ENCODE measurements at regions not wholly inside any gene's neighbourhood (a gene's known extent, or its start where the extent isn't known, plus 50 kb on each side); places are given as distances from the start of the nearest gene placed in this dataset.

DNA sequence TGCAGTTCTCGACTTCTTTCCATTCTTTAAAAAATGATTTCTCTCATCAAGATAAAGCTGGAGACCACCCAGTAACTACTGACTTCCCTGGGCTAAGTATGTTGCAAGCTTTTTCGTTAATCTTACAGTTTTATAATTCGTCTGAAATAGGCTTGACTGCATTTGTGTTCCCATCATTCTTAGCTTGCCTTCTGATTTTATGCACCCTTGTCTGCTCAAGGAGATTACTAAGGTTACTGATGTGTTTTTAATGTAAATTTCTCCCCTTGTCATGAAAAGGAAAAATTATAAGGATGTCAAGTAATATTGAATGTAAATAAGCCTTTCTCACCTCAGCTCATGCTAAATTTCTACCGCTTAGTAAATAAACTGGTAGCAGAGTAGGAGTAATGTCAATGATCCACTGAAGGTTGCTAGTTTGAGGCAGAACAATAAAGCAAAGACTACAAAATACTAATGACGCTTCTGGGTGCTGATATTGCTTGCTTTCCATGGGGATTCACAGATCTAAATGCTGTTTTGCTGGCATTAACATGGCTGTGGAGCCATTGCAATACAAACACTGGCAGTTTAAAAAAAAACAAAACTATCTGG lies 91.9 kb upstream of the CDH20 start (continued):
- TF ChIP-seq, protein P1, sequence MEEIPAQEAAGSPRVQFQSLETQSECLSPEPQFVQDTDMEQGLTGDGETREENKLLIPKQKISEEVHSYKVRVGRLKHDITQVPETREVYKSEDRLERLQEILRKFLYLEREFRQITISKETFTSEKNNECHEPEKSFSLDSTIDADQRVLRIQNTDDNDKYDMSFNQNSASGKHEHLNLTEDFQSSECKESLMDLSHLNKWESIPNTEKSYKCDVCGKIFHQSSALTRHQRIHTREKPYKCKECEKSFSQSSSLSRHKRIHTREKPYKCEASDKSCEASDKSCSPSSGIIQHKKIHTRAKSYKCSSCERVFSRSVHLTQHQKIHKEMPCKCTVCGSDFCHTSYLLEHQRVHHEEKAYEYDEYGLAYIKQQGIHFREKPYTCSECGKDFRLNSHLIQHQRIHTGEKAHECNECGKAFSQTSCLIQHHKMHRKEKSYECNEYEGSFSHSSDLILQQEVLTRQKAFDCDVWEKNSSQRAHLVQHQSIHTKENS (CRISPR knock-in tag; IDR thresholded peaks at IDR 0.05), result no peak
- TF ChIP-seq XRCC4 (IDR thresholded peaks at IDR 0.05; ENCODE audit: extremely low read depth, insufficient read depth, insufficient read length), result no peak
- TF ChIP-seq ZNF561 (CRISPR knock-in tag; conservative IDR thresholded peaks at IDR 0.05), result no peak
- TF ChIP-seq ZNF134 (CRISPR knock-in tag; conservative IDR thresholded peaks at IDR 0.05), result no peak

DNA sequence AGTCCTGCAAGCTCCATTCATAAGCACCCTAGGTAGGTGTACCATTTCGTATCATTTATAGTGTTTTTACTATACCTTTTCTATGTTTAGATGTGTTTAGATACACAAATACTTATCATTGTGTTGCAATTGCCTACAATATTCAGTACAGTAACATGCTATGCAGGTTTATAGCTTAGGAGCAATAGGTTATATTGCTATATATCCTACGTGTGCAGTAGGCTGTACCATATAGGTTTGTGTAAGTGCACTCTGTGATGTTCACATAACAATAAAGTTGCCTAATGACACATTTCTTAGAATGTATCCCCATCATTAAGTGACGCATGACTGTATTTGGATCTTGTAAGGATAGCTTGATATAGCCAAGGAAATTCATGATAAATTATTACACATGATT lies 88.6 kb upstream of the CDH20 start:
- 0% methylated on average over 3 of the region's 3 CpGs for WGBS (ENCODE audit: insufficient coverage, low coverage, missing lambda C conversion rate)
- Histone ChIP-seq H3K9me1 (ENCODE audit: control insufficient read depth, insufficient read depth, low read length) (no peaks in the 10 kb centered on the region), H3K4me1 (replicated peaks in 1 of 2; ENCODE audit: control insufficient read depth in 2 of 2, insufficient read depth in 2 of 2, low read length in 2 of 2) (no peaks in the 10 kb centered on the region), H3K79me2 (ENCODE audit: control insufficient read depth, insufficient read depth, low read length) (no peaks in the 10 kb centered on the region), H3K9me3 (replicated peaks; ENCODE audit: control insufficient read depth, insufficient read depth, low read depth, low read length) (no peaks in the 10 kb centered on the region), H2AFZ (ENCODE audit: low read depth, low read length) (no peak overlapping the region), H3K27me3 (ENCODE audit: control insufficient read depth in 2 of 2, insufficient read depth in 2 of 2, low read length in 2 of 2) (no peaks in the 10 kb centered on the region), H3K4me3 (no peak overlapping the region), H3K4me2 (ENCODE audit: insufficient read depth, low read length) (no peak overlapping the region), H3K36me3 (ENCODE audit: control insufficient read depth, insufficient read depth, low read length) (no peaks in the 10 kb centered on the region), H3K27ac (ENCODE audit: extremely low read depth, low read depth, low read length) (no peak overlapping the region), H3K9ac (ENCODE audit: insufficient read depth in 1 of 2, low read depth in 2 of 2, low read length in 2 of 2) (no peak overlapping the region), H4K20me1 (replicated peaks; ENCODE audit: control insufficient read depth, insufficient read depth, low read length) (no peaks in the 10 kb centered on the region)
- intact Hi-C loops (cut with micrococcal nuclease) (no loop called here), in situ Hi-C loops (cut with MboI) (no loop called here)
- DNase-seq (ENCODE audit: extremely low read depth in 1 of 4, low spot score in 3 of 4) (no peak), FAIRE-seq (no peak), ATAC-seq (no peak)
- POLR2A ChIA-PET, result no interaction called here
- BruUV-seq (replicated peaks), result no TSS peak
- CTCF ChIA-PET (ENCODE audit: low intra/inter-chr PET ratio), result no interaction called here
- no peak for TF ChIP-seq SUPT5H (IDR thresholded peaks at IDR 0.05)
- TF ChIP-seq ZNF785 (CRISPR knock-in tag; IDR thresholded peaks at IDR 0.05), result no peak
- no peak for TF ChIP-seq CC2D1A (IDR thresholded peaks at IDR 0.05)
- TF ChIP-seq PTBP1 (IDR thresholded peaks at IDR 0.05; ENCODE audit: low read depth, low read length), result no peak
- TF ChIP-seq ZBTB7A (IDR thresholded peaks at IDR 0.05; ENCODE audit: borderline replicate concordance, control insufficient read depth, low read depth, low read length), result no peak
- TF ChIP-seq HDAC1 (IDR thresholded peaks at IDR 0.05), result no peak
- TF ChIP-seq, protein P2, sequence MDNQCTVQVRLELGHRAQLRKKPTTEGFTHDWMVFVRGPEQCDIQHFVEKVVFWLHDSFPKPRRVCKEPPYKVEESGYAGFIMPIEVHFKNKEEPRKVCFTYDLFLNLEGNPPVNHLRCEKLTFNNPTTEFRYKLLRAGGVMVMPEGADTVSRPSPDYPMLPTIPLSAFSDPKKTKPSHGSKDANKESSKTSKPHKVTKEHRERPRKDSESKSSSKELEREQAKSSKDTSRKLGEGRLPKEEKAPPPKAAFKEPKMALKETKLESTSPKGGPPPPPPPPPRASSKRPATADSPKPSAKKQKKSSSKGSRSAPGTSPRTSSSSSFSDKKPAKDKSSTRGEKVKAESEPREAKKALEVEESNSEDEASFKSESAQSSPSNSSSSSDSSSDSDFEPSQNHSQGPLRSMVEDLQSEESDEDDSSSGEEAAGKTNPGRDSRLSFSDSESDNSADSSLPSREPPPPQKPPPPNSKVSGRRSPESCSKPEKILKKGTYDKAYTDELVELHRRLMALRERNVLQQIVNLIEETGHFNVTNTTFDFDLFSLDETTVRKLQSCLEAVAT (IDR thresholded peaks at IDR 0.05), result no peak
- no peak for TF ChIP-seq HSF4 (CRISPR knock-in tag; IDR thresholded peaks at IDR 0.05; ENCODE audit: borderline replicate concordance)
- TF ChIP-seq PYGO2 (tag; IDR thresholded peaks at IDR 0.05), result no peak
- no peak for TF ChIP-seq ZNF165 (CRISPR knock-in tag; IDR thresholded peaks at IDR 0.05; ENCODE audit: borderline replicate concordance)
- TF ChIP-seq, protein P3, sequence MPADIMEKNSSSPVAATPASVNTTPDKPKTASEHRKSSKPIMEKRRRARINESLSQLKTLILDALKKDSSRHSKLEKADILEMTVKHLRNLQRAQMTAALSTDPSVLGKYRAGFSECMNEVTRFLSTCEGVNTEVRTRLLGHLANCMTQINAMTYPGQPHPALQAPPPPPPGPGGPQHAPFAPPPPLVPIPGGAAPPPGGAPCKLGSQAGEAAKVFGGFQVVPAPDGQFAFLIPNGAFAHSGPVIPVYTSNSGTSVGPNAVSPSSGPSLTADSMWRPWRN (IDR thresholded peaks at IDR 0.05; ENCODE audit: low read depth), result no peak
- no peak for TF ChIP-seq EWSR1 (IDR thresholded peaks at IDR 0.05; ENCODE audit: borderline replicate concordance, low read depth, partially characterized antibody)
- no peak for TF ChIP-seq C11orf30 (IDR thresholded peaks at IDR 0.05; ENCODE audit: low read depth)
- no peak for TF ChIP-seq ZC3H4 (CRISPR knock-in tag; IDR thresholded peaks at IDR 0.05; ENCODE audit: borderline replicate concordance)
- no peak for TF ChIP-seq ZNF830 (CRISPR knock-in tag; IDR thresholded peaks at IDR 0.05)
- TF ChIP-seq, protein P4, sequence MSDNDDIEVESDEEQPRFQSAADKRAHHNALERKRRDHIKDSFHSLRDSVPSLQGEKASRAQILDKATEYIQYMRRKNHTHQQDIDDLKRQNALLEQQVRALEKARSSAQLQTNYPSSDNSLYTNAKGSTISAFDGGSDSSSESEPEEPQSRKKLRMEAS (CRISPR knock-in tag; IDR thresholded peaks at IDR 0.05), result no peak
- TF ChIP-seq XRCC4 (IDR thresholded peaks at IDR 0.05; ENCODE audit: extremely low read depth, insufficient read depth, insufficient read length), result no peak
